Astrocyte (in vitro differentiated cells and primary cell): ENCODE measurements at regions not wholly inside any gene's neighbourhood (a gene's known extent, or its start where the extent isn't known, plus 50 kb on each side); places are given as distances from the start of the nearest gene placed in this dataset.

Source experiments
- CTCF ChIP-seq: IDR thresholded peaks from 2 replicates; pipeline ENCODE4 v1.5.1; 2011; ENCODE audit warnings: low read depth, mild to moderate bottlenecking, inconsistent platforms, low read length, moderate library complexity; ENCODE audit not compliant: insufficient read depth
- EZH2 ChIP-seq: IDR thresholded peaks from 2 replicates; pipeline ENCODE4 v1.6.1; 2012; ENCODE audit warnings: mild to moderate bottlenecking, low read length, inconsistent platforms; ENCODE audit not compliant: insufficient read depth

DNA sequence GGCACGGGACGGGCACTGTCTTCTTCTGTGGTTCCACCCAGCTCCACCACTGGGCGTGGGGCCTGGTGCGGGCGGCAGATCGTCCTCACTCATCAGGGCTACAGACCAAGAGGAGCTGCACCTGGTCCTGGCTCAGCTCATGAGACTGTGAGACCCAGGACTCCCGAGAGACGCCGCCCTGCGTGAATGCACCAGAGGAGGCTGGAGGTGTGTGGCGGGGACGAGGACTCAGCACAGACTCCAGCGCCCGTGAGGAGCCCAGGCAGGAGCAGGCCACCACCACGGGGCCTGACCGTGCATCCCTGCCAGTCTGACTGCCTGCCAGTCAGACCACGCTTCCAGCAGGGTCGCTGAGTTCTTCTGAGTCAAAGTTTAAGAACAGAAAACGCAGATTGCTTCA lies 112.5 kb upstream of the SALL3 start:
- TF ChIP-seq CTCF, result no peak
- no peak for TF ChIP-seq EZH2
